Lower leg skin (tissue), 4 donors: ENCODE measurements at regions not wholly inside any gene's neighbourhood (a gene's known extent, or its start where the extent isn't known, plus 50 kb on each side); places are given as distances from the start of the nearest gene placed in this dataset.
"Not testable (repeated sequence)": the region's sequence is repeated elsewhere in the genome, so short reads cannot be mapped to it uniquely, and the experiment has no call there.

Experiments
- DNase-seq, 2 donors: peaks; one replicate each; pipeline ENCODE4 v3.0.0-alpha.2; 2019; ENCODE audit warnings: low spot score in 2 of 2
- H3K4me3 ChIP-seq: fragments of 200-600 bp; sonication (generic); 2 replicates; pipeline ENCODE4 v1.5.1; 2017; ENCODE audit warnings: mild to moderate bottlenecking, low read depth; ENCODE audit not compliant: poor library complexity, severe bottlenecking
- CTCF ChIP-seq, 3 donors: fragments of 450-650 bp; IDR thresholded peaks; one replicate each; pipeline ENCODE4 v1.5.1; 2016; ENCODE audit warnings: antibody characterized with exemption in 3 of 3, mild to moderate bottlenecking in 3 of 3, moderate library complexity in 2 of 3
- POLR2A ChIP-seq, 2 donors: fragments of 450-650 bp; IDR thresholded peaks; one replicate each; pipeline ENCODE4 v1.6.1; 2016 to 2017; ENCODE audit warnings: antibody characterized with exemption in 2 of 2, mild to moderate bottlenecking in 1 of 2, moderate library complexity in 1 of 2
- WGBS, 2 donors: methylation state at CpG; one replicate each; pipeline ENCODE4 v1.1.5; 2018; 5-methylcytosine and 5-hydroxymethylcytosine counted together
- intact Hi-C: fragments of 100-400 bp; cut with DNase I; formaldehyde crosslinking; loops from one replicate; pipeline ENCODE4 v1.15.0; 2023; ENCODE audit warnings: low total_unique reads

- WGBS, 2 donors, result 69 to 84% methylated on average over 2 of the region's 2 CpGs
Measured at GRCh38 chr5:92637247-92637646, 943.8 kb downstream of the NR2F1-AS1 start.

GRCh38 chr5:92635001-92635461 is 946.0 kb downstream of the NR2F1-AS1 start:
- intact Hi-C loops, result no loop called here
- TF ChIP-seq POLR2A (IDR thresholded peaks at IDR 0.05) (no peak), CTCF (IDR thresholded peaks at IDR 0.05) (no peak)
- WGBS, 2 donors, result 85 to 86% methylated on average over 11 of the region's 11 CpGs
- no peak overlapping the region for H3K4me3 ChIP-seq
- no peak for DNase-seq

More at GRCh38 chr5:92637247-92637646, 943.8 kb downstream of the NR2F1-AS1 start:
- H3K4me3 ChIP-seq, result no peak overlapping the region
- intact Hi-C loops, result no loop called here
- no peak for DNase-seq
- TF ChIP-seq CTCF (IDR thresholded peaks at IDR 0.05) (no peak), POLR2A (IDR thresholded peaks at IDR 0.05) (no peak)

GRCh38 chr5:92633875-92634487 is 947.0 kb downstream of the NR2F1-AS1 start:
- 87 to 89% methylated on average over 5 of the region's 5 CpGs for WGBS, 2 donors
- no peak for DNase-seq

GRCh38 chr5:92633176-92633575 is 947.8 kb downstream of the NR2F1-AS1 start:
- intact Hi-C loops, result no loop called here
- DNase-seq, result no peak
- no peak for TF ChIP-seq POLR2A (IDR thresholded peaks at IDR 0.05)
- no peak for TF ChIP-seq CTCF (IDR thresholded peaks at IDR 0.05)
- H3K4me3 ChIP-seq, result no peak overlapping the region

More at GRCh38 chr5:92633875-92634487, 947.0 kb downstream of the NR2F1-AS1 start:
- intact Hi-C loops, result no loop called here
- no peak overlapping the region for H3K4me3 ChIP-seq
- TF ChIP-seq CTCF (IDR thresholded peaks at IDR 0.05) (no peak), POLR2A (IDR thresholded peaks at IDR 0.05) (no peak)

GRCh38 chr5:92631237-92631701 is 949.8 kb downstream of the NR2F1-AS1 start:
- H3K4me3 ChIP-seq, DNase-seq, intact Hi-C loops: not testable (repeated sequence)
- 98% methylated on average over 25 to 33 of the region's 37 CpGs for WGBS, 2 donors

GRCh38 chr5:92629574-92629973 is 951.4 kb downstream of the NR2F1-AS1 start:
- H3K4me3 ChIP-seq, result no peak overlapping the region
- no peak for DNase-seq
- TF ChIP-seq CTCF (IDR thresholded peaks at IDR 0.05) (no peak), POLR2A (IDR thresholded peaks at IDR 0.05) (no peak)
- WGBS, 2 donors, result 88 to 95% methylated on average over 1 of the region's 1 CpG
- intact Hi-C loops, result no loop called here
